Kidney (tissue), 13 donors: ENCODE measurements at regions not wholly inside any gene's neighbourhood (a gene's known extent, or its start where the extent isn't known, plus 50 kb on each side); places are given as distances from the start of the nearest gene placed in this dataset.

Source experiments
- DNase-seq, 5 donors: peaks; one replicate each; pipeline ENCODE4 v3.0.0-alpha.2; 2013 to 2020
- FAIRE-seq: peaks from 2 replicates; lab custom pipeline; 2012; peaks lifted over from hg19 to GRCh38; lab: Jason Lieb, UNC
- H3K27ac ChIP-seq, 2 donors: one replicate each; pipeline ENCODE4 v1.7.0; 2013; ENCODE audit warnings: low read depth in 2 of 2, low read length in 2 of 2, inconsistent platforms in 1 of 2
- H3K27me3 ChIP-seq: one replicate; pipeline ENCODE4 v1.7.1; 2013; ENCODE audit warnings: low read length, inconsistent platforms; ENCODE audit not compliant: control insufficient read depth, insufficient read depth
- H3K36me3 ChIP-seq, 3 donors: one replicate each; pipeline versions ENCODE4 v1.7.0 to v1.7.1; 2013; ENCODE audit warnings: low read length in 3 of 3, control low read depth in 1 of 3, inconsistent platforms in 1 of 3; ENCODE audit not compliant: insufficient read depth in 3 of 3, control insufficient read depth in 2 of 3
- H3K4me1 ChIP-seq, 3 donors: one replicate each; pipeline versions ENCODE4 v1.7.0 to v1.7.1; 2013; ENCODE audit warnings: low read length in 3 of 3, inconsistent platforms in 1 of 3, low read depth in 1 of 3; ENCODE audit not compliant: control insufficient read depth in 2 of 3, insufficient read depth in 2 of 3
- H3K4me3 ChIP-seq, 3 donors: one replicate each; pipeline versions ENCODE4 v1.7.0 to v1.8.1; 2013; ENCODE audit warnings: low read length in 3 of 3, control low read depth in 1 of 3, inconsistent platforms in 1 of 3
- H3K9ac ChIP-seq, 3 donors: one replicate each; pipeline versions ENCODE4 v1.7.0 to v1.7.1; 2013; ENCODE audit warnings: low read length in 3 of 3, control low read depth in 1 of 3, inconsistent platforms in 1 of 3
- H3K9me3 ChIP-seq, 3 donors: one replicate each; pipeline versions ENCODE4 v1.7.0 to v1.7.1; 2013; ENCODE audit warnings: low read length in 3 of 3, control low read depth in 1 of 3, inconsistent platforms in 1 of 3; ENCODE audit not compliant: control insufficient read depth in 2 of 3, insufficient read depth in 1 of 3
- intact Hi-C: fragments of 100-400 bp; cut with DNase I; formaldehyde crosslinking; loops from one replicate; pipeline ENCODE4 v1.11.1; 2022
- TF ChIP-seq, protein P1 (sequence below): IDR thresholded peaks from 3 replicates; pipeline ENCODE4 v1.5.1; 2012; ENCODE audit warnings: mild to moderate bottlenecking, moderate library complexity, borderline replicate concordance; ENCODE audit not compliant: insufficient read depth; ENCODE audit errors: extremely low read depth
- donor health status: control.
- donor health status: control.
- donor health status: control.
- donor health status: control.
- donor health status: control.
- donor health status: DM: yes; HTN: yes; CAD: no.
- donor health status: Normal renal cell carcinoma (clear cell type).

- Histone ChIP-seq H3K9me3 (no peaks in the 10 kb centered on the region), H3K27me3 (no peaks in the 10 kb centered on the region), H3K36me3 (no peaks in the 10 kb centered on the region), H3K27ac (no peak overlapping the region), H3K9ac (no peak overlapping the region), H3K4me3 (no peak overlapping the region), H3K4me1 (no peaks in the 10 kb centered on the region)
- intact Hi-C loops = no loop called here
- DNase-seq (no peak), FAIRE-seq (no peak)
- TF ChIP-seq, protein P1, sequence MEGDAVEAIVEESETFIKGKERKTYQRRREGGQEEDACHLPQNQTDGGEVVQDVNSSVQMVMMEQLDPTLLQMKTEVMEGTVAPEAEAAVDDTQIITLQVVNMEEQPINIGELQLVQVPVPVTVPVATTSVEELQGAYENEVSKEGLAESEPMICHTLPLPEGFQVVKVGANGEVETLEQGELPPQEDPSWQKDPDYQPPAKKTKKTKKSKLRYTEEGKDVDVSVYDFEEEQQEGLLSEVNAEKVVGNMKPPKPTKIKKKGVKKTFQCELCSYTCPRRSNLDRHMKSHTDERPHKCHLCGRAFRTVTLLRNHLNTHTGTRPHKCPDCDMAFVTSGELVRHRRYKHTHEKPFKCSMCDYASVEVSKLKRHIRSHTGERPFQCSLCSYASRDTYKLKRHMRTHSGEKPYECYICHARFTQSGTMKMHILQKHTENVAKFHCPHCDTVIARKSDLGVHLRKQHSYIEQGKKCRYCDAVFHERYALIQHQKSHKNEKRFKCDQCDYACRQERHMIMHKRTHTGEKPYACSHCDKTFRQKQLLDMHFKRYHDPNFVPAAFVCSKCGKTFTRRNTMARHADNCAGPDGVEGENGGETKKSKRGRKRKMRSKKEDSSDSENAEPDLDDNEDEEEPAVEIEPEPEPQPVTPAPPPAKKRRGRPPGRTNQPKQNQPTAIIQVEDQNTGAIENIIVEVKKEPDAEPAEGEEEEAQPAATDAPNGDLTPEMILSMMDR = no peak
Measured at GRCh38 chr3:75180235-75180944, 483.7 kb upstream of the FRG2C start.

DNA sequence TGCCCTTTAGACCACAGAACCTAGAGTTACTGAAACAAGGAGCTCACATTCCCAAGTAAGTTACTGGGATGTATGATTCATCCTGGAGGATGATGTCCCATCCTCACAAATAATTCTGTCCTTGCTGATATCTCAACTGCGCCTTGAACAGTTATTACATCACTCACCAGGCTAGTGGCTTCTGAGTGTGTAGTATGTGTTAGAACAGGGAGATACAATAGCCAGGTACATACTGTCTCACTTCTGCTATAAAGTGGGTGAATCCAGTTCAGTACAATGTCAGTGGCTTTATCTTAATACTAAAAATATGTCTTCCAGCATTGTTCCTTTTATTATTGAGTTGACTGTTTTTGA is 483.2 kb upstream of the FRG2C start:
- TF ChIP-seq, protein P1 = no peak
- FAIRE-seq (no peak), DNase-seq (no peak)
- Histone ChIP-seq H3K9ac (no peak overlapping the region), H3K9me3 (no peaks in the 10 kb centered on the region), H3K27me3 (no peaks in the 10 kb centered on the region), H3K4me1 (no peaks in the 10 kb centered on the region), H3K27ac (no peak overlapping the region), H3K4me3 (no peak overlapping the region), H3K36me3 (no peaks in the 10 kb centered on the region)
- intact Hi-C loops = no loop called here

DNA sequence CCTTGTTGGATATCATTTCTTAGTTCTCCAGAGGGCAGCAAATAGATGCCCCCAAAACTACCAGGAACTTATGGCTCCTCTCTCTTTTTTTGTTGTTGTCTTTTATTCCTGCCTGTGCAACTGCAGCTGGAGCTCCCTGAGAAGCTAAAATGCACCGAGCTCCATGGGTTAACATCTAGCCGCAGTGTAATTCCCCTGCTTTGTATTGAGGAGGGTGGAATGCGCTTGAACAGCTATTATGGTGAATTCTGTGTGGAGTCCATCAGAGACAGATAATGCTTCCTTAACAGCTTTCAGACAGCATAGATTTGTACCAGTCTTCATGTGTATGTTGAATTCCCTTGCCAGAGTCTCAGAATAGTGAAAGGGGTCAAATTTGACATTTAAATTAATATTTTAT is 475.2 kb upstream of the FRG2C start:
- TF ChIP-seq, protein P1 = no peak
- no peak overlapping the region for H3K4me3 ChIP-seq
- H3K4me1 ChIP-seq = no peaks in the 10 kb centered on the region
- DNase-seq (no peak), FAIRE-seq (no peak)
- no peak overlapping the region for H3K9ac ChIP-seq
- H3K27me3 ChIP-seq = no peaks in the 10 kb centered on the region
- no peaks in the 10 kb centered on the region for H3K9me3 ChIP-seq
- no peak overlapping the region for H3K27ac ChIP-seq
- intact Hi-C loops = no loop called here
- H3K36me3 ChIP-seq = no peaks in the 10 kb centered on the region
